ENCODE measurements at regions not wholly inside any gene's neighbourhood (a gene's known extent, or its start where the extent isn't known, plus 50 kb on each side); places are given as distances from the start of the nearest gene placed in this dataset.

- no peak for DNase-seq (ENCODE audit: low read depth)
Measured at GRCh38 chr18:49658823-49659404, 97.1 kb downstream of the LIPG start.

DNA sequence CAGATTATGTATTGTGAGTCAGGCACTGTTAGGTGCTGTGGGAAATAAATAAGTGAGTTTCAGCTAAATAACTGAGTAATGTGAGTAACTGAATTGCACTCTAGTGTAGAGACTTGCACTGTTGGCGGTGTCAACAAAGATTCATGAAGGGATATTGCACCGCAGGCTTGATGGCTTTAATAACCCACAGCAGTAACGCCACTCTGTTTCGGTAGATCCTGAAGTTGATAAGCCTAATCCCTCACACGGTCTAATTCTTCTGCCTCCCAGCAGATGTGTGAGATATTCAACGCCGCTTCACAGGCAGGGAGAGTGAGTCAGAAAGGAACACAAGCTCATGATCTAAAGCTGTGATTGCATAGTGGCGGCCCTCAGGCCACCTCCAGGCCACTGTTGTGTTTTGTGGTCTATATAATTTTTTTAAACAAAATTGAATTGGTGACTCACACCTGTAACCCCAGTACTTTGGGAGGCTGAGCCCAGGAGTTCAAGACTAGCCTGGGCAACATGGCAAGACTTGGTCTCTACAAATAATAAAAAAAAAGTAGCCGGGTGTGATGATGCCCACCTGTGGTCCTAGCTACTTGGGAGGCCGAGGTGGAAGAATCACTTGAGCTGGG lies 94.3 kb downstream of the LIPG start:
- no peak for DNase-seq (ENCODE audit: low read depth)

DNA sequence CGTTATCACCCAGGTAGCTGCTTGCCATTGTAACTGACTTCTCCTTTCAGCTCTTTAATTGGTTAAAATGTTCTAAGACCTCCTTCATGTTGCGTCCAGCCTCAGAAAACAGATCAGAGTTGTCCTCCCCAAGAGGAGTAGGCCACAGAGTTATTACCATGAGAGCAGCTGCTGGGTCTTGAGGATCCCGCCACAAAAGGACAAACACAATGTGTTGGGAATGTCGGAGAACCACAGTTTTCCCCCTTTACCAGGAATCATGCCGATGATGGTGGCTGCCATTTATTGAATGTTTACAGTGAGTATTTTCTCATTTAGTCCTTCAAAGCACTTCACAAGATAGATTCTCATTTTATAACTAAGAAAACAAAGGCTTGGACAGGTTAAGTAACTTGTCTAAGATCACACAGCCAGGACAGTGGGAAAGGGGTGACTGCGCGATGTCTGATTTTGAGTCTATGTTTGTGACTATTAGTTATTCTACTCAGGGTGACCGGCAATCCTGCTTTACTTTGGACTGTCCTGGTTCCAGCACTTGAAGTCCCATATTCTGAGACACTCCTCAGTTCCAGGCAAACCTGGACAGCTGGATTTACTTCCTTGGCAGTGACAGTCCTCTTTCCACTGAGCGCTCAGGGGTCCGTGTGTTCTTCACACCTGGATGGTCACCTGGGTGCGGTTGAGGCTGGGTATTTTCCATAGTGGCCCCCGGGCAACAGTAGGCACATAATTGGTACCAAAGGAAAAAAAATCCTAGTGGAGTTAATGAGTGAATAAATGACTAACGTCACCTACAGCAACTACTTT lies 93.6 kb downstream of the LIPG start:
- no peak for DNase-seq (ENCODE audit: low read depth)

DNA sequence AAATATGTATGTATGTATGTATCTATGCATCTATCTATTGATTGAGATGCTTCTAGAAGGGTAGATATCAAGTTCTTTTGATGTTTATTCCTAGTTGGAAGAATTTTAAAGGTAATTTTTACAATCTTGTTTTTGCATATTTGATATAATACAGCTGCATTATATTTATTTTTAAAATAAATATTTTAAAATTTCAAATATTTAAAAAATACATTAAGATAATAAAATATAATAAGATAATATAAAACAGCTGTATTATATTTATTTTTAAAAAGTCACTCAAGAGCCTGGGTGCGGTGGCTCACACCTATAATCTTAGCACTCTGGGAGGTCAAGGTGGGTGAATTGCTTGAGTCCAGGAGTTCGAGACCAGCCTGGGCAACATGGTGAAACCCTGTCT lies 92.5 kb downstream of the LIPG start:
- DNase-seq (ENCODE audit: low read depth), result no peak

DNA sequence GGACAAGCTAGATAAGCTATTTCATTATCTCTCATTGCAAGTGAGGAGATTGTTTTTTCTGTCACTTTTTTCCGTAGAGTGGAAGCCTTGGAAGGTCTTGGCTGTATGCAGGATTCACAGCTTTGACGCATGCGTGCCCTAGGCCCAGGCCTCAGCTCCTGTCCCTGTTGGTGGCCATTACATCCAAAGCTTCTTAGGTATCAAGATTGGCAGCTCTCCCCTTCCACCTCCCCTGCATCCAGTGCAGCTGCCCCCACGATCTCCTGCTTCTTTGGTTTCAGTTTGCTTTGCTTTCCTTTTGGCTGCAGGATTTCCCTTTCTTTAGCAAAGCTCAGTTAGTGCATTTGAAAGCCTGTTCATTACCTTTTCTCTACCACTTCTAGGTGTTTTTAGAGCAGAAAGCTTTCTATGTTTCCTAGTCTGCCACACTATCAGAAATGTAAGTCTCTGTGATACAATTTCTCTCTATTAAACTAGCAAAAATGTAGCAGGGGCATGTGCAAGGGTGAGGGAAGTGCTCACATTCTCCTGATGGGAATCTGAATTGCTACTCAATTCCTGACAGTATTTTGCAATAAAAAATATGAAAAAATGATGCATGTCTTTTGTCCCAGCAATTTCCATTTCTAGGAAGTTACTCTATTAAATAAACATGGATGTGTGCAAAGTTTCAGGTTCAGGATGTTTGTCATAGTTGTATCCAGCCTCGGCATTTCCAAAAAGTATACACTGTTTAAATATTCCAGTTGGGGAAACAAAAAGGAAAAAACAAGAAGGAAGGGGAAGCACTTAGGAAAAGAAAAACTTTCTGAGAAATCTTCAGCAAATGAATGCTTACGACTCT lies 91.2 kb downstream of the LIPG start:
- no peak for DNase-seq (ENCODE audit: low read depth)

DNA sequence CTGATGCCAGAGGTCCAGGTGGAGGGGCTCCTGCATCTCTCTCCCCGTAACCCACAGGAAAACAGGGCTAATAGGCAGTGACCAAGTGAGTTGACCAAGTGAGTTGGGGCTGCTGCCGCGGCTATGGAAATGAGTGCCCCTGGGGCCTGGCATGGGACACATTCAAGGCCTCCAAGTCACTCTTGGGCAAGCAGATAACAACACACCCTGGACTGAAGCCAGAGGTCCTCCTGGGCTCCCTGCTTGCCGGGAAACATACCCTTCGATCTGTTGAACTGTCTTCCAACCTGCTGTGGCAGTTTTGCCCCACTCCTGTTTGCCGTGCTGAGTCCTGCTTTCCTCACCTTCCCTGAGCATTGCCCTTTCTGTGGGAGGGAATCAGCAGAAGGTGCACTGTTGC lies 89.2 kb downstream of the LIPG start:
- DNase-seq (ENCODE audit: low read depth), result no peak

- DNase-seq (ENCODE audit: low read depth), result no peak
Measured at GRCh38 chr18:49650426-49650891, 88.6 kb downstream of the LIPG start.

DNA sequence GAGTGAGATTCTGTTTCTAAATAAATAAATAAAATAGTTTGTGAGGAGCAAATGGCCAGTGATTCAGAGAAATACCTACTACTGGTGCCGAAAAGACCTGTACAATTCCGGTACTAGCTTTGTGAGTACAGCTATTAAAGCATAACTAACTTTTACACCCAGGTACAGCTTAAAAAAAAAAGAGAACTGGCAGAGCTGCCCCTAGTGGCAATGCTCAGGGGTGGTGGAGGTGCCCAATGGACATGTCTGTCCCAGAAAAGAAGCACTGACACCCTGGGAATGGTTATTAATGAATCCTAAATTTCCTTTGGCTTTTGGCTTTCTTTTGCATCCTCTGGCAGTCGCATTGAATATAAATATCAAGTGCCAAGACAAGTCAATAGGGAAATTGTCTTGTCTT lies 87.0 kb downstream of the LIPG start:
- DNase-seq (ENCODE audit: low read depth), result no peak

Data from fibroblast of gingiva (primary cell).